K562 (cell line): ENCODE measurements at regions not wholly inside any gene's neighbourhood (a gene's known extent, or its start where the extent isn't known, plus 50 kb on each side); places are given as distances from the start of the nearest gene placed in this dataset.
"Not testable (repeated sequence)": the region's sequence is repeated elsewhere in the genome, so short reads cannot be mapped to it uniquely, and the experiment has no call there.

Experiments
- JUND ChIP-seq, 2 experiments: IDR thresholded peaks; 2 replicates in 1 of 2; 3 replicates in 1 of 2; pipeline ENCODE4 v1.6.1; 2011; ENCODE audit warnings: borderline replicate concordance in 2 of 2, low read depth in 2 of 2, low read length in 2 of 2, improper control_type of control experiment in 1 of 2, missing biosample characterization in 1 of 2, missing genetic modification characterization in 1 of 2, missing genetic modification reagents in 1 of 2
- KAT7 ChIP-seq: sonication (generic); formaldehyde crosslinking; IDR thresholded peaks from 2 replicates; pipeline ENCODE4 v1.8.0; 2022; ENCODE audit warnings: missing genetic modification reagents, mild to moderate bottlenecking, borderline replicate concordance
- PCBP2 ChIP-seq: fragments of 200-400 bp; formaldehyde crosslinking; IDR thresholded peaks from 2 replicates; pipeline ENCODE4 v1.6.1; 2018; ENCODE audit warnings: low read length, low read depth, mild to moderate bottlenecking, moderate library complexity; ENCODE audit not compliant: poor library complexity, severe bottlenecking
- POLR2AphosphoS5 ChIP-seq: IDR thresholded peaks from 2 replicates; pipeline ENCODE4 v1.6.1; 2011; ENCODE audit warnings: mild to moderate bottlenecking, low read depth, low read length, moderate library complexity; ENCODE audit not compliant: control insufficient read depth, insufficient read depth
- UBTF ChIP-seq, 2 experiments: IDR thresholded peaks; 2 replicates each; pipeline ENCODE4 v1.6.1; 2012; ENCODE audit warnings: improper control_type of control experiment in 2 of 2, low read depth in 2 of 2, low read length in 2 of 2, borderline replicate concordance in 1 of 2
- ZC3H4 ChIP-seq: sonication (generic); formaldehyde crosslinking; IDR thresholded peaks from 2 replicates; pipeline ENCODE4 v1.9.0; 2021; ENCODE audit warnings: missing genetic modification reagents, borderline replicate concordance
- ZNF12 ChIP-seq: sonication (generic); formaldehyde crosslinking; IDR thresholded peaks from 2 replicates; pipeline ENCODE4 v1.4.0; 2020; ENCODE audit warnings: mild to moderate bottlenecking, missing genetic modification reagents
- ZNF232 ChIP-seq: sonication (generic); formaldehyde crosslinking; IDR thresholded peaks from 2 replicates; pipeline ENCODE4 v1.8.0; 2022; ENCODE audit warnings: mild to moderate bottlenecking, missing genetic modification reagents

DNA sequence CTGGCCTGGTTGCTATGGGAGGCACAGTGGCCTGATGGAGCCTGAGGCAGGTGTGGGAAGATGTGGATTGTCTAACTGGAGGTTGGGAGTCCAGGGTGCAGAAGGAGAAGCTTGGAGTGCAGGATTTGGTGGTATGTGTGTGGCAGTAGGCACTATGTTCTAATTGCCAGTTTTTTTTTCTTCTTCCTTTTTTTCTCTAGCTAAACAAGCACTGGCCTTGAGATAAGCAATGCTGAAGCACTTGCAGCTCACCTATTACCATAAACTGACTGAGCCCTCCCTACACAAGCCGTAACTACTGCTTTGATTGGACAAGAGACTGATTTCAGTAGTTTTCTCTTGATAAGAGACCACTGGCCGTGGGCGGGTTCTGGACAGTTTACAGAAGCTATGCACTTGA, 175.4 kb downstream of the FAM72C start:
- TF ChIP-seq PCBP2; ZC3H4 (CRISPR knock-in tag); KAT7 (CRISPR knock-in tag); UBTF (IDR thresholded peaks at IDR 0.05; ENCODE audit: borderline replicate concordance in 1 of 2, low read depth in 2 of 2, low read length in 2 of 2); POLR2AphosphoS5; JUND (IDR thresholded peaks at IDR 0.05; ENCODE audit: borderline replicate concordance, low read depth, low read length); JUND (tag; IDR thresholded peaks at IDR 0.05; ENCODE audit: borderline replicate concordance, low read depth, low read length); ZNF232; ZNF12 (CRISPR knock-in tag): not testable (repeated sequence)
